MV-4-11 (cell line): ENCODE measurements at regions not wholly inside any gene's neighbourhood (a gene's known extent, or its start where the extent isn't known, plus 50 kb on each side); places are given as distances from the start of the nearest gene placed in this dataset.
A peak's percentile ranks its signal among the peaks of the same experiment; 100 is the strongest.
"Not testable (repeated sequence)": the region's sequence is repeated elsewhere in the genome, so short reads cannot be mapped to it uniquely, and the experiment has no call there.

Experiments used
- DNase-seq: peaks from one replicate; lab custom pipeline; 2025; lab: John Stamatoyannopoulos, UW

DNA sequence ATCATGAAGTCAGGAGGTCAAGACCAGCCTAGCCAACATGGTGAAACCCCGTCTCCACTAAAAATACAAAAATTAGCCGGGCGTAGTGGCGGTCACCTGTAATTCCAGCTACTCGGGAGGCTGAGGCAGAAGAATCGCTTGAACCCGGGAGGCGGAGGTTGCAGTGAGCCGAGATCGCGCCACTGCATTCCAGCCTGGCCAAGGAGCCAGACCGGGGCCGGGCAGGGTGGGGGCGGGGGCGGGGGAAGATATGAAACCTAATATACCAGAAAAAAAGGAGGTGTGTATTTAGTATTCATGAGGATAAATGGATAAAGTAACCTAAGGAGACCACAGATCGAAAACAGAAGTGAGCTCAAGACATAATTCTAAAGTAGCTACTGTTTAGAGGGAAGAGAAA, 186.5 kb upstream of the KCND2 start:
- not testable (repeated sequence) for DNase-seq

DNA sequence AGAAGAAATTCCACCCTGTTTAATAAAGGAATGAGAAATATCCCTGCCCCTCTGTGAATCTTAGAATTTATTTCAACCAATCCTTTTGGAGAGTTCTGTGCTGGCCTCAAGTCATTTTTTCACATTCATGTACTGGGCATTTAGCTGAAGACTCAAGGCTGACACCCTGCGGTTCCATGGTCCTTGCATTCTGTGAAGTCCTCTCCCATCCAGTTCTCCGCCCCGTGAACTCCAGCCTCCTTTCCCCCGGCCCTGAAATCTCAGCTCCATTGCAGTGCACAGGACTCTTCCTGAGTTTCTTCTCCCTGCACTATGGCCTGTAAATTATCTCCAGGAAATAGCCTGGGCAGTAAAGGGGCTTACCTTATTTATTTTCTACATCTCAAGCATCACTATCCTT, 183.0 kb upstream of the KCND2 start:
- DNase-seq = peak; percentile 2

DNA sequence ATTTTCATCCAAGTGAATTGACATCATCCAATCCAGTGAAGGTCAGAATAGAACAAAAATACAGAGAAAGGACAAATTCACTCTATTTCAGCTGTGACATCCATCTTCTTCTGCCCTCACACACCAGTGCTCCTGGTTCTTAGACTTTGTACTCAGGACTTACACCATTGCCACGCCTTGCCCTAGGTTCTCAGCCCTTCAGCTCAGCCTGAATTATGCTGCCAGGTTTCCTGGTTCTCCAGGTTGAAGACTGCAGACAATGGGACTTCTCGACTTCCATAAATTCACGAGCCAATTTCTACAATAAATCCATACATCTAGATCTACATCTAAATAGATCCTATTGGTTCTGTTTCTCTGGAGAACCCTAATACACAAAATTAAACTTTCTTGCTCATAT, 181.2 kb upstream of the KCND2 start:
- no peak for DNase-seq

DNA sequence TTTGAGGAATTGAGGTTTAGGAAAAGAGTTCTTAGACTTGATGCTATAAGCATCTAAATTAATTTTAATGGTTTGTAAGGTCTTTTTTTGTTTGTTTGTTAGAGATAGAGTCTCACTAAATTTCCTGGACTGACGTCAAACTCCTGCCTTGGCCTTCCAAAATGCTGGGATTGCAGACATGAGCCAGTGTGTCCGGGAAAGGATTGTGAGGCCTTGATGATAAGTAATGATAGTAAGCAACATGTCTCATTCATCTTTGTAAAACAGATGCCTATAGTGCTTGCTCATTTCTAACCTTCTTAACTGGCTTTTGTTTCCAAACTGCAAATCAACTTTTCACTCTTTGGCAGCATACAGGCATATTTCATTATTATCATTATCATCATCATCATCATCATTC, 176.0 kb upstream of the KCND2 start:
- DNase-seq = no peak

DNA sequence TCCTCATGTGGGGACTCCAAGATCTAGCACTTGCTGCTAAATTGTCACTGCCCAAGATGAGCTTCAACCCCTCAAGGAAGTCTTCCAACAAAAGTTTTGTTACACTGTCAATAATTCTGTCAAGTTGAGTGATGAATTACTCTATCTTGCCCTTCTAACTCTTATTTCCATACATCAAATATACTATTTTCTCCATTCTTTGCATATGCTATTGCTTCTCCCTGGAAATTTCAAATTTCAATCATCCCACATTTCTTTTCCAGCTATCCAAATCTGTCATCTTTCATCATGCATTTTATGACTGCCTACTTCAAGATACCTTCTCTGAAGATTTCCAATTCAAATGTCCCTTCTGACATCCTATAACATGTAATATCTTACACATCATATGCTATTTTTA, 175.2 kb upstream of the KCND2 start:
- DNase-seq = no peak

DNA sequence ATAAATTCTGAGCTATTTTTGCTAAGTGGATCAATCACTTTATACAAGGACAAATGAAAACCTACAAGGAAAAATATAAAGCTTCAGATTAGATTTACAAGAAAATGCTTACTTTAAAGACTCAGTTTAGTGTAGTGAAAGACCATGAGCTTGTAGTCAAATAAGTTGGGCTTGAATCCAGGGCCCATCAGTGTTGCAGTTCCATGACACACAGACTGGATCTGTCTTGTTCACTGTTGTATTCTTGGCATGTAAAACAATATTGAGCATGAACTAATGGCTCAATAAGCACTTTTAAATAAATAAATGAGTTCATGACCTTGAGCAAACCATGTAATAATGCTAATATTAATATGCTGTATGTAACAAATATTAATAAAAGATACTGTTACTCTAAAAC, 164.6 kb upstream of the KCND2 start:
- no peak for DNase-seq

DNA sequence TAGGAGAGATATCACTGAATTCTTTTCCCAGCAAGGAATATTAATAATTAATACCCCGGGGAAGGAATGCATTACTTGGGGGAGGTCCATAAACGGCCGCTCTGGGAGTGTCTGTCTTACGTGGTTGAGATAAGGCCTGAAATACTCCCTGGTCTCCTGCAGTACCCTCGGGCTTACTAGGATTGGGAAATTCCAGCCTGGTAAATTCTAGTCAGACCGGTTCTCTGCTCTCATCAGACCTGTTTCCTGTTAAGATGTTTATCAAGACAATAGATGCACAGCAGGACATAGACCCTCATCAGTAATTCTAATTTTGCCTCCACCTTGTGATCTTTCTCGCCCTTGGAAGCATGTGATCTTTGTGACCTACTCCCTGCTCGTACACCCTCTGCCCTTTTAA, 162.8 kb upstream of the KCND2 start:
- DNase-seq = no peak

DNA sequence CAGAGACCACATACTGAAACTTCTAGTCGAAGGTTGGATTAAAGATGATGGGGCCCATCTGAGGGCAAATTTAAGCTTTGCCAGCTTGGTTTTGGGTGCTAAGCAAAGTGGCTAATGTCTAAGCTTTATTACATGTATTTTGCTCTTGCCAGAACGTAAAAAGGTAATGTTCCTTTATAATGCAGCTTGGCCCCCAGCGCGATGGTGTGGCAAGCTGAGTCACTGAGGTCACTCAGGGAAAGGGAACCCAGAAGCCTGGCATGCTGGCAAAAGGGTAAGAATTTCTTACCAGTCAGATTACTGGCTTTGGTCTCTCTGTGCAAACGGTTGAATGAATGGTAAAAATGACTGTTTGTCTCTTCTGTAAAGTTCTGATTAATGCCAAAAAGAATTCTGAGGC, 158.3 kb upstream of the KCND2 start:
- no peak for DNase-seq

DNA sequence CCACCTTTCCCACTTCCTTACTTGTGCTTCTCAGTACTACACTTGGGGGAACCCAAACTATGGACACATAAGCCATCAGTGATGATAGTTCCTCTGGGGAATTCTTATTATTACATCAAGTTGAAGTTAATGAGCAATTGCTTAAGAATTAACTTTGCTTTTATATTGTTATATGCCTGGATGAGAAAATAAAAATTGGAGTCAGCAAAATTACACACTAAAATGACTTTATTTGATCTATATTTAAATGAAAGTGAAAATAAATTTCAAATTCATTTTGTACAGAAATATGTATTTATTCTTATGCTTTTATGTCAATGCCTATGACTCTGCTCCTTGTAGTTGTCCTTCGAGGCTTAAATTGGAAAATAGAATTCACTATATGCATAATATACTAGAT, 149.4 kb upstream of the KCND2 start:
- no peak for DNase-seq

DNA sequence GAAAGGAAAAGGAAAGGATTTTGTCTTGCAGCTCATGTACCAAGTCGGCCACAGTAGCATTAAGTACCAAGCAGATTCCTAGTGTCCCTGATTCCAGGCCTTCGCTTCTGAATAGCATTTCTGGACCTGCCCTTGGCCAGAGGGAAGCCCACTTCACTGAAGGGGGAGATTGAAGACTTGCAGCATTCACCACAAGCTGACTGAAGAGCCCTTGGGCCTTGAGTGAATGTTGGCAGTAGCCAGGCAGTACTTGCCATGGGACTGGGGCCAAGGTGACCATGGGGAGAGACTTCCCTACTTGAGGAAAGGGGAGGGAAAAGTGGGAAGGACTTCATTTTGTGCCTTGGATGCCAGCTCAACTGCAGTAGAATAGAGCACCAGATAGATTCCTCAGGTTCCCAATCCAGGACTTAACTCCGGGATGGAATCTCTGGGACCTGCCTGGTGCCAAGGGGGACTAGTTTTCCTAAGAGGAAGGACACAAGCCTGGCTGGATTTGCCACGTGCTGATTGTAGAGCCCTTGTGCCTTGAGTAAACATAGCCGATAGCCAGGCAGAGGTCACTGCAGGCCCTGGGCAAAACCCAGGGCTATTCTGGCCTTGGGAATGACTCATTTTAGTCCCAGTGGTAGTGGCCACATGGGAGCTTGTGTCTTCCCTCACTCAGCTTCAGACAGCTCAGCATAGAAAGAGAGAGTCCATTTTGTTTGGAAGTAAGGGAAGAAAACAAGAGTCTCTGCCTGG, 141.7 kb upstream of the KCND2 start:
- DNase-seq = no peak

DNA sequence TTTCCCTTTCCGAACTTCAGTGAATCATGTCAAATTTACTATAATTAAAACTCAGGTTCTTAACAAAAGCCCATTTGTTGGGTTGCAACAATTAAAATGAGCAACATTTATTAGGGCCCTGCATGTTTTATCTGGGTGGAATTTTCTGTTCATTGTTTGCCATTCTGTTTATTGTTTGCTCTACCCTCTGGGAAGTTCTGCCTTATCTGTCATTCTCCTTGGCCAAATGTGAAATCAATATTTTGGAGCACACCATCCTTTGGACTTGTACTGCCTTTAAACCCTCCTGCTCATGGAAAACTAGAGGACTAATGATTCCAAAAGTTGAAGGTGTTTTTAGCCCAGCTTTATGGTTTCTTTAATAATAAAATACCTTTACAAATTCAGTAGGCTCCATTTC, 134.5 kb upstream of the KCND2 start:
- DNase-seq = no peak

DNA sequence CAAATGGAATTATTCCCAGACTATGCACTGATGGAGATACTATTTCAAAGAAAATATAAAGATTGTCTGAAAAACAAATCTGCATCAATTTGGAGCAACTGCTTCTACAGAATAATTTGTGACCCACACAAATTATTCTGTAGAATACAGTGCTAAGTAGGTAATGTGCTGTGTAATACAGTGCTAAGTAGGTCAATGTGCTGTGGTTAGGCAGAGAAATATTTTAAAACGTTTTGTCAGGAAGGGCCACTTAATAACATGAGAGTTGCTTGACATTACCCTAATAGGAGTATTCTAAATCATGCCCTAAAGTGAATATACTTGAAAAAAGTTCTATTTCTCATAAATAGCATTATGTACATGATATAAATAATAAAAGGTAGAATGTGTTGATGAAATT, 116.5 kb upstream of the KCND2 start:
- DNase-seq = no peak

DNA sequence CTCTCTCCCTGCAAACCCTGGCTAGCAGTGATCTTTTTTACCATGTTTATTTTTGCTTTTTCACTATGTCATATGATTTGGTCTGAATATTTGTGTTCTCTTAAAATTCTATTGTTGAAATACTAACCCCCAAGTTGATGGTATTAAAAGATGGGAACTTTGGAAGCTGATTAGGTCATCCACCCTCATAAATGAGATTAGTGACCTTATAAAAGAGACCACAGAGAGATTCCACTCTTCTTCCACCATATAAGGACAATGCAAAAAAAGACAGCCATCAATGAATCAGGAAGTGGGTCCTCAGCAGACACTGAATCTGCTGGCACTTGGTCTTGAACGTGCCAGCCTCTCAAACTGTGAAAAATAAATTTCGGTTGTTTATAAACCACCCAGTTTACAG, 112.8 kb upstream of the KCND2 start:
- no peak for DNase-seq

DNA sequence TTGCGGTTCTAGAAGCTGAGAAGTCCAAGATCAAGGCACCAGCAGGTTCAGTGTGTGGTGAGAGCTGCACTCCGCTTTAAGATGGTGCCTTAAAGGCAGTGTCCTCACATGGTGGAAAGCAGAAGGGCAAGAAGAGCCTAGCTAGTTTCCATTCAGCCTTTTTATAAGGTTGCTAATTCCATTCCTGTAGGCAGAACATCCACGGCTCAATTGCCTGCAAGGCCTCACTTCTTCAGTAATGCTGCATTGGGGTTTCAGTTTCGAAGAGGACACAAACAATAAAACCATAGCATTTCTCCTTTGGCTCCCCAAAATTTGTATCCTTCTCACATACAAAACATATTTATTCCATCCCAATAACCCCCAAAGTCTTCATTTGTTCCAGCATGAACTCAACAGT, 109.5 kb upstream of the KCND2 start:
- DNase-seq = no peak

DNA sequence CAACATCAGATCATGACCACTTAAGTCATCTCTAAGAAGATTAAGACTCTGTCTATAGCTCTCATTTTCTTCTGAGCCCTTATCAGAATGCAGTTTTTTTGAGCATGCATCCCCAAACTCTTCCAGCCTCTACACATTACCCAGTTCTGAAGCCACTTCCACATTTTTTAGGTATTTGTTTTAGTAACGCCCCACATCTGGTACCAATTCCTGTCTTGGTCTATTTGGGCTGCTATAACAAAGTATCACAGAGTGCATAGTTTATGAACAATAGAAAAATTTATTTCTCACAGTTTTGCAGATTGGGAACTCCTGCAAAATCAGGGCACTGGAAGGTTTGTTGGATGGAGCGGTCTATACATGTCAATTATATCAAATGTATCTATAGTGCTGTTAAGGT, 107.7 kb upstream of the KCND2 start:
- no peak for DNase-seq

DNA sequence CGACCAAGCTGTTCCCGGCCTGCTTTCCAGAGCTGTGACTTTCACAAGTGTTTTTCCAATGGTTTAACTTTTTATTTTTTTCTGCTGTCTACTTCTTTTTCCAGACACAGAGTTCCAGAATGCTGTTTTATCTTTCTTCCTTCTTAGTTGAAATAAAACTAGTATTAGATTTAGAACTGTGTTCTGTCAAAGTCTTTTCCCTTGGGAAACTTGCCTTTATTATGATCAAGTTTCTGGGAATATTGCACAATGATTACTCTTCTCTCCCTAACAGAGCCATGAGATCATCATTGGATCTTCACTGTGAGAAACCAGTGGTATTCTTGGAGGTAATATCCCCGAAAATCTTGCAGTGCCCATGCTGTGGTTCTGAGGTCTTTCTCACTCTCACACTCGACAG, 104.9 kb upstream of the KCND2 start:
- no peak for DNase-seq

DNA sequence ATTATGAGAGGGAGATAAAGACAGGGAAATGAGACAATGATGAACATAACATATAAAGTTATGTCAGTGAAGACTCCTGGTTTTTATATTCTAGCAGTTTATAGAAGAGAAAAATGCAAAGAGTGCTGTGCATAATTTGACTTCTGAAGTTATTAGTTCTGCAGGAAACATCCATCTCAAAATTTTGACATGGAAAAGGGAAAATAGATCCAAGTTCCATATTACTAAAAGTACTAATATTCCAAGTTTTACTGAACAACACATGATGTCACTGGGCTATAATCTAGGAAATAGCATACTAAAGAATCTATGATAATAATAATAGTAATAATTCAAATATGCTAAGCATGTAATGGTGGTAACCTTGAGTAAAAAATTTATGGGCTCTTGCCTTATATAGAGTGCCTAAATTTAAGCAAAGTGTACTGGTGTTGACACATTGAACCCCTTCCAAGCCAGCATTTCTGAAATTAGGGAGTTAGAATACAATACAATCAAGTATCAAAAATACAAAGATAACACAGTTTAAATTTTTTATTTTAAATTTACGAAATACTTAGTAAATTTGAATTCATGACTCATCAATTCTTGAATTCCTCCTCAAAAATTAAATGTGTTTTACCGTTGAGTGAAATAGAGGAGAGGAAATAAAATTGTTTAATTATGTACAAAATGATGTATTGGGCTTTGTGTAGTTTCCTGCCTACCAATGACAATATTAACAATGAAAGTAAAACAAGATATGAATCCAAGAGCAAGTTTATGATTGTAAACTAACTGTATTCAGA, 102.8 kb upstream of the KCND2 start:
- DNase-seq = no peak

DNA sequence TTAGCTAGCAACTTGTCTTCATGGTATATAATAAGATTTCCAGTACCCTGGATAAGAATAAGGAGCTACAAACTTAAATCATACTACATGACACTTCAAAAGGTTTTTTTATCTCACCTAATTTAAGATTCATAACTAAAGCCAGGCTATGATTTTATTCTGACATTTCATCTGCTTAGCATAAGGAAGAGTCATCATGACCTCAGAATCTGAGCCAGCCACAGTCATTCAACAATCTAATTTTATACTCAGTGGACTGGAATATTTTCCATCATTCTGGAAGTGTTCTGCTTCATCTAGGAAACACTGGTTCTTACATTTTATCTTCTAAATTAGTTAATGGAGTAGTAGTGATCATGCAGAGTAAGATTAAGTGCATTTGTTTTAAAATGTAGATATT, 102.1 kb upstream of the KCND2 start:
- no peak for DNase-seq

DNA sequence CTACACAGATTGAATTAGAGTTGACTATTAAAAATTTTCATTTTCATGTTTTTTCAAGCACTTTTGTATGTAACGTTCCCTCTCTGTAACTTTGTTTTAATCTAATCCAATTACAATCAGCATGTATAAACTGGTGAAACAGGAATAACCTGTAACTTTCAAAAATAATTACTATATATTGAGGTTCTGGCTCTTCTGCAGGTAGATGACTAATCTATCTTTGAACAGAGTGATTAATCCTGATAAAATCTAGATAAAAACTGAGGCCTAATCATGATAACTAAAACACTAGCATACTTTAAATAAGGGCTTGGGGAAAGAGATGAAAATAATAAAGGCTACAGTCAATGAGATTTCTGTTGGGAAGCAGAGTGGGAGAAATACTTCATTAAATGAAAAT, 101.6 kb upstream of the KCND2 start:
- no peak for DNase-seq

DNA sequence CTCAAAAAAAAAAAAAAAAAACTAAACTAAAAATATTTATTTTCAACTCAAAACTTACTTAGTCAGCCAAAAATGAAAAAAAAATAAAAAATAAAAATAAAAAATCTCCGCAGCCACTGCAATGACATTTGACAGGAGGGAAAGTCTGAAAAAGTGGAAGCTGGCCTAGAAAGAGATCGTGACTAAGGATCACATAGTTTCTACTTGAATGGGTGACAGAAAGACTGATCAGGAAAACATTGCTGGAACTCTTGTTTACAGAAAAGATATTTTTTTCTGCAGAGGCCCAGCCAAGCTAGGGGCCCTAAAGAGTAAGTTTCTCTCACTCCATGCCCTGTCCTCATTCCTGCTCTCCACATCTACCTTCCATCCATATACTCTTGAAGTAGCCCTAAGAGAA, 92.8 kb upstream of the KCND2 start:
- no peak for DNase-seq

DNA sequence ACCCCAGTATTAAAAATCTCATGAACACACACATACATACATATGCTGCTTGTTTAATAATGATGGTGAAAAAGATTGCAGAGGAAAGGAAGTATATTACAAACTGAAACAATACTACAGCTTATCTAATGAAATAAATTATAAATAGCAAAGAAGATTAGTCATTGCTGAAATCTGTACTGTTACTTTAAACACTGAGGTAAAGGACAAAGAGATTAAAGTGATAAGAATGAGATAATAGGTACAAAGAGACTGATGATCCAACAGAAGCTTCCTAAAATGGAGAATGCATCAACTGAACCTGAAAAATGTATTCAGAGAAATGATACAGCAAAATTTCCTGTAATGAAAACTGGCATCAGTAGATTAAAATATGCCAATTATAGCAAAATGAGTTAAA, 91.5 kb upstream of the KCND2 start:
- no peak for DNase-seq

DNA sequence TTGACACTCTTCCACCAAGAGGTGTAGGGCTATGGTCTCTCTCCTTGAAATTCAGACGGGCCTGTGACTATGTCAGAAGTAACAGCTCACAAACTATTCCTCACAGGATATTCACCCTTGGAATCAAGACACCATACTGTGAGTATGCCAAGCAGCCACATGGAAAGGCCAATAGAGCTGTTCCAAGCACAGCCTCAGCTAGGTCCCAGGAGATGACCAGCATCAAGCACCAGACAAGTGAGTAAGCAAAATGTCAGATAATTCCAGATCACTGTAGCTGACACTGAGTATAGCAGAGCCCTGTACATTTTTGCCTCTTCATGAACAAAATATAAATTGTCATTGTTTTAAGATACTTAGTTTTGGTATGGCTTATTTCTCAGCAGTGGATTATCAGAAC, 88.1 kb upstream of the KCND2 start:
- no peak for DNase-seq

DNA sequence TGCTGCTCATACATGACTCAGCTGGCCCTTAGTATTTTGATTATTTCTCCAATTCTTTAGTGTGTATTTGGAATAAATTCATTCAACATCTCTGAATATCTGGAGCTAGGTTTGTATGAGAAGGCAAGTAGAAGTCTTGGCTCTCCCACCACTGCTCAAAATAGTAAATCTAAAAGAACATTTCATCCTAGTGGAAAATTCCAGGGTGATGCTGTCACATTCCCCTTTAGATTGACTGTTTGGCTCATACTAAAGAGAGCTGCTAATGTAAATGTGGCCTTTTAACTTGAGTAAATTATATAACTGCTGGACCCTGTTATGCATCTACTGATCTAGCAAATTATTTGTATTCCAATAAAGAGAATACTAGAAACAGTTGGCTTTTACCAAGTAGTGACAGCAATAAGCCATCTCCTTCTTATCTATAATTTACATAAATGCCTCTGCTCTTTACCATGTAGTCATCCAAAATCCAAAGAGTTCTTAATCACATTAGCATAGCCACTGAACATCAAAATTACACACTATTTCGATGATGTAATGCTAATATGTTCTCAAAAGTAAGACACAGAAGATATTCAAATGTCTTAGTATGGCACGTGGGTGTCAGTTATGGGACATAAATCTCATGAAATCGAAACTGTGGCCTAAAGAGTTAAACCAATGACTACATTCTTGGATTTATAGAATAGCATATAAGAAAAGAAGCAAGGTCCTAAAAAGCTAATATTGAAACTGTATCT, 86.9 kb upstream of the KCND2 start:
- DNase-seq = no peak
